C4-2B (cell line): ENCODE measurements at regions not wholly inside any gene's neighbourhood (a gene's known extent, or its start where the extent isn't known, plus 50 kb on each side); places are given as distances from the start of the nearest gene placed in this dataset.

Experiments used
- CTCF ChIP-seq: fragments of 450-650 bp; conservative IDR thresholded peaks from 2 replicates; pipeline ENCODE4 v1.5.1; 2017; ENCODE audit warnings: mild to moderate bottlenecking
- ZFX ChIP-seq: fragments of 450-650 bp; IDR thresholded peaks from 2 replicates; pipeline ENCODE4 v1.6.1; 2017

GRCh38 chr9:107925749-107926297 lies 436.3 kb upstream of the KLF4 start:
- TF ChIP-seq CTCF (no peak), ZFX (no peak)
